ENCODE measurements at regions not wholly inside any gene's neighbourhood (a gene's known extent, or its start where the extent isn't known, plus 50 kb on each side); places are given as distances from the start of the nearest gene placed in this dataset.

- TF ChIP-seq CTCF (IDR thresholded peaks at IDR 0.05) (no peak), EZH2 (IDR thresholded peaks at IDR 0.05) (no peak), EZH2phosphoT487 (IDR thresholded peaks at IDR 0.05) (no peak)
Measured at GRCh38 chr20:12111431-12112088, 193.9 kb downstream of the BTBD3 start.
